Neural progenitor cell (in vitro differentiated cells): ENCODE measurements at regions not wholly inside any gene's neighbourhood (a gene's known extent, or its start where the extent isn't known, plus 50 kb on each side); places are given as distances from the start of the nearest gene placed in this dataset.

Source experiments
- CTCF ChIP-seq: fragments of 200-600 bp; sonication (generic); IDR thresholded peaks from 2 replicates; pipeline ENCODE4 v1.5.1; 2017; ENCODE audit warnings: antibody characterized with exemption, mild to moderate bottlenecking
- EZH2phosphoT487 ChIP-seq: fragments of 200-600 bp; sonication (generic); IDR thresholded peaks from 2 replicates; pipeline ENCODE4 v1.6.1; 2017; ENCODE audit warnings: antibody characterized with exemption

- TF ChIP-seq CTCF (no peak), EZH2phosphoT487 (no peak)
Measured at GRCh38 chr2:175742367-175742766, 259.7 kb downstream of the LNPK start.
